Panc1 (cell line): ENCODE measurements at regions not wholly inside any gene's neighbourhood (a gene's known extent, or its start where the extent isn't known, plus 50 kb on each side); places are given as distances from the start of the nearest gene placed in this dataset.

Source experiments
- CTCF ChIP-seq: fragments of 450-650 bp; IDR thresholded peaks from 2 replicates; pipeline ENCODE4 v1.5.1; 2017; ENCODE audit warnings: mild to moderate bottlenecking
- POLR2AphosphoS5 ChIP-seq: IDR thresholded peaks from 2 replicates; pipeline ENCODE4 v1.6.1; 2012; ENCODE audit warnings: mild to moderate bottlenecking, low read depth, low read length, moderate library complexity
- REST ChIP-seq, 2 experiments: IDR thresholded peaks; 2 replicates each; pipeline ENCODE4 v1.6.1; 2011 to 2012; ENCODE audit warnings: low read depth in 2 of 2, control low read depth in 1 of 2, low read length in 1 of 2, mild to moderate bottlenecking in 1 of 2, moderate library complexity in 1 of 2; ENCODE audit not compliant: insufficient read depth in 1 of 2

- TF ChIP-seq REST (IDR thresholded peaks at IDR 0.05; ENCODE audit: insufficient read depth in 1 of 2, low read depth in 2 of 2, low read length in 1 of 2): no peak
- TF ChIP-seq CTCF: no peak
- no peak for TF ChIP-seq POLR2AphosphoS5
Measured at GRCh38 chr13:66219506-66219905, 1010.6 kb downstream of the PCDH9 start.
